WTC11 (cell line): ENCODE measurements at regions not wholly inside any gene's neighbourhood (a gene's known extent, or its start where the extent isn't known, plus 50 kb on each side); places are given as distances from the start of the nearest gene placed in this dataset.

Experiments
- ATAC-seq: fragments of 200-7000 bp; cut with Tn5 transposase; 2 replicates; pipeline ENCODE4 v1.10.0; 2021; ENCODE audit warnings: mild to moderate bottlenecking, moderate library complexity
- CTCF ChIA-PET: fragments of 300-600 bp; sonication (Branson Sonifier 250); formaldehyde crosslinking; loops from one replicate; lab custom pipeline; 2021; ENCODE audit warnings: antibody characterized with exemption; lab: Charles Lee
- POLR2A ChIA-PET: fragments of 350-600 bp; sonication (Branson Sonifier 250); formaldehyde crosslinking; loops from one replicate; lab custom pipeline; 2021; ENCODE audit warnings: antibody characterized with exemption; lab: Charles Lee
- DNase-seq: peaks from one replicate; pipeline ENCODE4 v3.0.0; 2021; ENCODE audit warnings: low spot score
- H3K27ac Mint-ChIP-seq: 2 replicates; pipeline ENCODE4 v1.8.0; 2021; ENCODE audit warnings: mixed read lengths
- H3K27me3 Mint-ChIP-seq: 2 replicates; pipeline ENCODE4 v1.8.0; 2021; ENCODE audit warnings: low read depth, mild to moderate bottlenecking, moderate library complexity, mixed read lengths
- H3K36me3 Mint-ChIP-seq: 2 replicates; pipeline ENCODE4 v1.8.0; 2021; ENCODE audit warnings: mixed read lengths
- H3K4me1 Mint-ChIP-seq: 2 replicates; pipeline ENCODE4 v1.8.0; 2022; ENCODE audit warnings: mixed read lengths
- H3K4me3 Mint-ChIP-seq: 2 replicates; pipeline ENCODE4 v1.8.0; 2021; ENCODE audit warnings: mild to moderate bottlenecking, moderate library complexity, mixed read lengths
- H3K9me3 Mint-ChIP-seq: 2 replicates; pipeline ENCODE4 v1.8.0; 2021; ENCODE audit warnings: mixed read lengths
- AFF4 ChIP-seq: sonication (generic); formaldehyde crosslinking; IDR thresholded peaks from 2 replicates; pipeline ENCODE4 v1.8.1; 2023; ENCODE audit warnings: mild to moderate bottlenecking, missing genetic modification reagents, borderline replicate concordance
- HMGA2 ChIP-seq: fragments of 250-450 bp; sonication (Bioruptor Pico); IDR thresholded peaks from 2 replicates; pipeline ENCODE4 v1.4.0; 2021; ENCODE audit warnings: mild to moderate bottlenecking, moderate library complexity
- MLX ChIP-seq: sonication (generic); formaldehyde crosslinking; IDR thresholded peaks from 2 replicates; pipeline ENCODE4 v1.8.1; 2023; ENCODE audit warnings: mild to moderate bottlenecking, missing genetic modification reagents, moderate library complexity
- NFE2L1 ChIP-seq: sonication (generic); formaldehyde crosslinking; IDR thresholded peaks from 2 replicates; pipeline ENCODE4 v1.8.1; 2023; ENCODE audit warnings: missing genetic modification reagents
- OVOL2 ChIP-seq: fragments of 250-450 bp; sonication (Bioruptor Pico); IDR thresholded peaks from 2 replicates; pipeline ENCODE4 v1.9.0; 2021; ENCODE audit warnings: mild to moderate bottlenecking, borderline replicate concordance
- RORB ChIP-seq: fragments of 250-450 bp; sonication (Bioruptor Pico); IDR thresholded peaks from 2 replicates; pipeline ENCODE4 v1.9.0; 2021; ENCODE audit warnings: mild to moderate bottlenecking
- USF2 ChIP-seq: sonication (generic); formaldehyde crosslinking; IDR thresholded peaks from 2 replicates; pipeline ENCODE4 v1.8.1; 2023; ENCODE audit warnings: mild to moderate bottlenecking, missing genetic modification reagents, moderate library complexity
- ZBTB43 ChIP-seq: sonication (generic); formaldehyde crosslinking; IDR thresholded peaks from 2 replicates; pipeline ENCODE4 v1.8.1; 2023; ENCODE audit warnings: mild to moderate bottlenecking, missing genetic modification reagents
- ZMAT4 ChIP-seq: fragments of 250-450 bp; sonication (Bioruptor Pico); IDR thresholded peaks from 2 replicates; pipeline ENCODE4 v1.9.0; 2021; ENCODE audit warnings: mild to moderate bottlenecking
- ZNF219 ChIP-seq: sonication (generic); formaldehyde crosslinking; IDR thresholded peaks from 2 replicates; pipeline ENCODE4 v1.8.0; 2023; ENCODE audit warnings: missing genetic modification reagents, mild to moderate bottlenecking, borderline replicate concordance
- ZNF425 ChIP-seq: fragments of 250-450 bp; sonication (Bioruptor Pico); conservative IDR thresholded peaks from 2 replicates; pipeline ENCODE4 v1.9.0; 2021; ENCODE audit warnings: mild to moderate bottlenecking
- ZNF532 ChIP-seq: fragments of 250-450 bp; sonication (Bioruptor Pico); IDR thresholded peaks from 2 replicates; pipeline ENCODE4 v1.9.0; 2021; ENCODE audit warnings: mild to moderate bottlenecking, borderline replicate concordance
- TF ChIP-seq, protein P1 (sequence below): fragments of 250-450 bp; sonication (Bioruptor Pico); IDR thresholded peaks from 2 replicates; pipeline ENCODE4 v2.1.2; 2022; ENCODE audit warnings: mild to moderate bottlenecking, moderate library complexity
- TF ChIP-seq, protein P2 (sequence below): sonication (generic); formaldehyde crosslinking; IDR thresholded peaks from 2 replicates; pipeline ENCODE4 v1.8.0; 2022; ENCODE audit warnings: missing genetic modification reagents
- TF ChIP-seq, protein P3 (sequence below): fragments of 250-450 bp; sonication (Bioruptor Pico); IDR thresholded peaks from 2 replicates; pipeline ENCODE4 v1.8.0; 2021; ENCODE audit warnings: mild to moderate bottlenecking

DNA sequence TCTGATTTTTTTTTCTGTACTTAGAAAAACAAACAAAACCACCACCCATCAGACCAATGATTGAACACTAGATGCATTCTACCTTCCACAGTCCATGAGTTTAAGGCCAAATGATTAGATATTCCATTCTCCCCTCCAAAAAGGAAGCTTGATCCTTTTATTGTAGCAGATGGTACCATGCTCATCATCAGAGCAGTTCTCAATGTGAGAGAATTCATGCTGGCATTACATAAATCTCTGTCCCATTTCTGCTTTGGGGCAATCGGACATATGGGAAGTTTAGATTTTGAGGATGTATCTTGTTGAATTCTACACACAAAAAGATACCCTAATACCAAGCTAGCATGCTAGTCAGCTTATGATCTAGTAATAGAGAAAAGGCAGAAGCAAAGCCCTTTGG lies 186.6 kb downstream of the RAD51AP2 start:
- no peak for DNase-seq
- POLR2A ChIA-PET: no interaction called here
- CTCF ChIA-PET: no interaction called here
- Mint-ChIP-seq H3K27me3 (peaks cover 12% of the 10 kb centered on the region), H3K27ac (no peak overlapping the region), H3K4me3 (no peak overlapping the region), H3K9me3 (0 out of 2 replicates have a peak, but pooled peaks cover under 1% of the 10 kb centered on the region), H3K4me1 (peaks cover 14% of the 10 kb centered on the region), H3K36me3 (no peaks in the 10 kb centered on the region)
- no peak for ATAC-seq
- TF ChIP-seq, protein P1, sequence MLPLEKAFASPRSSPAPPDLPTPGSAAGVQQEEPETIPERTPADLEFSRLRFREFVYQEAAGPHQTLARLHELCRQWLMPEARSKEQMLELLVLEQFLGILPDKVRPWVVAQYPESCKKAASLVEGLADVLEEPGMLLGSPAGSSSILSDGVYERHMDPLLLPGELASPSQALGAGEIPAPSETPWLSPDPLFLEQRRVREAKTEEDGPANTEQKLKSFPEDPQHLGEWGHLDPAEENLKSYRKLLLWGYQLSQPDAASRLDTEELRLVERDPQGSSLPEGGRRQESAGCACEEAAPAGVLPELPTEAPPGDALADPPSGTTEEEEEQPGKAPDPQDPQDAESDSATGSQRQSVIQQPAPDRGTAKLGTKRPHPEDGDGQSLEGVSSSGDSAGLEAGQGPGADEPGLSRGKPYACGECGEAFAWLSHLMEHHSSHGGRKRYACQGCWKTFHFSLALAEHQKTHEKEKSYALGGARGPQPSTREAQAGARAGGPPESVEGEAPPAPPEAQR (CRISPR knock-in tag): no peak
- TF ChIP-seq RORB (CRISPR knock-in tag) (no peak), ZNF532 (CRISPR knock-in tag) (no peak), ZNF219 (CRISPR knock-in tag) (no peak), ZBTB43 (no peak), MLX (no peak), ZMAT4 (CRISPR knock-in tag) (no peak), OVOL2 (no peak), NFE2L1 (no peak), HMGA2 (no peak), USF2 (CRISPR knock-in tag) (no peak), AFF4 (CRISPR knock-in tag) (no peak), ZNF425 (CRISPR knock-in tag) (no peak)
- TF ChIP-seq, protein P2, sequence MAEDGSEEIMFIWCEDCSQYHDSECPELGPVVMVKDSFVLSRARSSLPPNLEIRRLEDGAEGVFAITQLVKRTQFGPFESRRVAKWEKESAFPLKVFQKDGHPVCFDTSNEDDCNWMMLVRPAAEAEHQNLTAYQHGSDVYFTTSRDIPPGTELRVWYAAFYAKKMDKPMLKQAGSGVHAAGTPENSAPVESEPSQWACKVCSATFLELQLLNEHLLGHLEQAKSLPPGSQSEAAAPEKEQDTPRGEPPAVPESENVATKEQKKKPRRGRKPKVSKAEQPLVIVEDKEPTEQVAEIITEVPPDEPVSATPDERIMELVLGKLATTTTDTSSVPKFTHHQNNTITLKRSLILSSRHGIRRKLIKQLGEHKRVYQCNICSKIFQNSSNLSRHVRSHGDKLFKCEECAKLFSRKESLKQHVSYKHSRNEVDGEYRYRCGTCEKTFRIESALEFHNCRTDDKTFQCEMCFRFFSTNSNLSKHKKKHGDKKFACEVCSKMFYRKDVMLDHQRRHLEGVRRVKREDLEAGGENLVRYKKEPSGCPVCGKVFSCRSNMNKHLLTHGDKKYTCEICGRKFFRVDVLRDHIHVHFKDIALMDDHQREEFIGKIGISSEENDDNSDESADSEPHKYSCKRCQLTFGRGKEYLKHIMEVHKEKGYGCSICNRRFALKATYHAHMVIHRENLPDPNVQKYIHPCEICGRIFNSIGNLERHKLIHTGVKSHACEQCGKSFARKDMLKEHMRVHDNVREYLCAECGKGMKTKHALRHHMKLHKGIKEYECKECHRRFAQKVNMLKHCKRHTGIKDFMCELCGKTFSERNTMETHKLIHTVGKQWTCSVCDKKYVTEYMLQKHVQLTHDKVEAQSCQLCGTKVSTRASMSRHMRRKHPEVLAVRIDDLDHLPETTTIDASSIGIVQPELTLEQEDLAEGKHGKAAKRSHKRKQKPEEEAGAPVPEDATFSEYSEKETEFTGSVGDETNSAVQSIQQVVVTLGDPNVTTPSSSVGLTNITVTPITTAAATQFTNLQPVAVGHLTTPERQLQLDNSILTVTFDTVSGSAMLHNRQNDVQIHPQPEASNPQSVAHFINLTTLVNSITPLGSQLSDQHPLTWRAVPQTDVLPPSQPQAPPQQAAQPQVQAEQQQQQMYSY (CRISPR knock-in tag): no peak
- TF ChIP-seq, protein P3, sequence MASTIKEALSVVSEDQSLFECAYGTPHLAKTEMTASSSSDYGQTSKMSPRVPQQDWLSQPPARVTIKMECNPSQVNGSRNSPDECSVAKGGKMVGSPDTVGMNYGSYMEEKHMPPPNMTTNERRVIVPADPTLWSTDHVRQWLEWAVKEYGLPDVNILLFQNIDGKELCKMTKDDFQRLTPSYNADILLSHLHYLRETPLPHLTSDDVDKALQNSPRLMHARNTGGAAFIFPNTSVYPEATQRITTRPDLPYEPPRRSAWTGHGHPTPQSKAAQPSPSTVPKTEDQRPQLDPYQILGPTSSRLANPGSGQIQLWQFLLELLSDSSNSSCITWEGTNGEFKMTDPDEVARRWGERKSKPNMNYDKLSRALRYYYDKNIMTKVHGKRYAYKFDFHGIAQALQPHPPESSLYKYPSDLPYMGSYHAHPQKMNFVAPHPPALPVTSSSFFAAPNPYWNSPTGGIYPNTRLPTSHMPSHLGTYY: no peak
